Hepatocyte (in vitro differentiated cells): ENCODE measurements at regions not wholly inside any gene's neighbourhood (a gene's known extent, or its start where the extent isn't known, plus 50 kb on each side); places are given as distances from the start of the nearest gene placed in this dataset.

ENCODE experiments used
- EZH2 ChIP-seq: fragments of 200-600 bp; sonication (generic); IDR thresholded peaks from 2 replicates; pipeline ENCODE4 v1.6.1; 2016; ENCODE audit warnings: antibody characterized with exemption, mild to moderate bottlenecking, borderline replicate concordance
- EZH2phosphoT487 ChIP-seq: fragments of 200-600 bp; sonication (generic); IDR thresholded peaks from one replicate; pipeline ENCODE4 v1.6.1; 2018; ENCODE audit warnings: antibody characterized with exemption, mild to moderate bottlenecking, low read depth, moderate library complexity; ENCODE audit not compliant: unreplicated experiment, severe bottlenecking
- TF ChIP-seq, protein P1 (sequence below): fragments of 200-600 bp; sonication (generic); IDR thresholded peaks from 2 replicates; pipeline ENCODE4 v1.5.1; 2016; ENCODE audit warnings: antibody characterized with exemption, mild to moderate bottlenecking; ENCODE audit not compliant: poor library complexity

DNA sequence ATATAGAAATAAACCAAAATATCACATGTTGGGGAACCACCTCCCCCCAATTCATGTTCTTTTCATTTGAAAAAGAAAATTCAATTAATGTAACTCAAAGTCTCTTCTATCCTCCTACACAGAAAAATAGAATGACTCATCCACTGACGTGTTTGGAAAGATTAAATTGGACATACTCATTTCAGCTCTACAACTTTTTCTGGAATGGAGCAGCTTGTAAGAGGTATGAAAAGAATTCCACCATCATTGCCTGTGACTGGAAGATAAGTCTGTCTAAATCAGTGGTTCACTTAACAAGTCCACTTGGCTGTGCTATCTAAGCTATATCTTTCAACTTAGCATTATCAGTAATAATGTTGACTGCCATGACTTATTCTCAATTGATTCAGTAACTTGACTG, 702.3 kb downstream of the BRINP3 start:
- TF ChIP-seq, protein P1, sequence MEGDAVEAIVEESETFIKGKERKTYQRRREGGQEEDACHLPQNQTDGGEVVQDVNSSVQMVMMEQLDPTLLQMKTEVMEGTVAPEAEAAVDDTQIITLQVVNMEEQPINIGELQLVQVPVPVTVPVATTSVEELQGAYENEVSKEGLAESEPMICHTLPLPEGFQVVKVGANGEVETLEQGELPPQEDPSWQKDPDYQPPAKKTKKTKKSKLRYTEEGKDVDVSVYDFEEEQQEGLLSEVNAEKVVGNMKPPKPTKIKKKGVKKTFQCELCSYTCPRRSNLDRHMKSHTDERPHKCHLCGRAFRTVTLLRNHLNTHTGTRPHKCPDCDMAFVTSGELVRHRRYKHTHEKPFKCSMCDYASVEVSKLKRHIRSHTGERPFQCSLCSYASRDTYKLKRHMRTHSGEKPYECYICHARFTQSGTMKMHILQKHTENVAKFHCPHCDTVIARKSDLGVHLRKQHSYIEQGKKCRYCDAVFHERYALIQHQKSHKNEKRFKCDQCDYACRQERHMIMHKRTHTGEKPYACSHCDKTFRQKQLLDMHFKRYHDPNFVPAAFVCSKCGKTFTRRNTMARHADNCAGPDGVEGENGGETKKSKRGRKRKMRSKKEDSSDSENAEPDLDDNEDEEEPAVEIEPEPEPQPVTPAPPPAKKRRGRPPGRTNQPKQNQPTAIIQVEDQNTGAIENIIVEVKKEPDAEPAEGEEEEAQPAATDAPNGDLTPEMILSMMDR, result no peak
- no peak for TF ChIP-seq EZH2phosphoT487
- no peak for TF ChIP-seq EZH2
